H9 (cell line): ENCODE measurements at regions not wholly inside any gene's neighbourhood (a gene's known extent, or its start where the extent isn't known, plus 50 kb on each side); places are given as distances from the start of the nearest gene placed in this dataset.
"Not testable (repeated sequence)": the region's sequence is repeated elsewhere in the genome, so short reads cannot be mapped to it uniquely, and the experiment has no call there.

ENCODE experiments used
- DNase-seq: peaks from one replicate; pipeline ENCODE4 v3.0.0-alpha.2; 2017
- H2AFZ ChIP-seq: one replicate; pipeline ENCODE4 v1.6.1; 2013; ENCODE audit warnings: mild to moderate bottlenecking, low read length, control low read depth, moderate library complexity
- H2AK5ac ChIP-seq: 2 replicates; pipeline ENCODE4 v1.6.1; 2013; ENCODE audit warnings: low read length, control low read depth, mixed read lengths; ENCODE audit not compliant: insufficient read length
- H2BK120ac ChIP-seq: one replicate; pipeline ENCODE4 v1.6.1; 2013; ENCODE audit warnings: low read depth, mild to moderate bottlenecking, low read length, control low read depth, inconsistent platforms; ENCODE audit not compliant: poor library complexity, severe bottlenecking
- H2BK12ac ChIP-seq: 2 replicates; pipeline ENCODE4 v1.6.1; 2013; ENCODE audit warnings: low read length, control low read depth, mixed read lengths, low read depth; ENCODE audit not compliant: insufficient read length
- H2BK15ac ChIP-seq: 2 replicates; pipeline ENCODE4 v1.6.1; 2013; ENCODE audit warnings: low read depth, low read length, control low read depth
- H2BK20ac ChIP-seq: one replicate; pipeline ENCODE4 v1.6.1; 2013; ENCODE audit warnings: low read depth, mild to moderate bottlenecking, low read length, control low read depth, inconsistent platforms; ENCODE audit not compliant: poor library complexity, severe bottlenecking
- H2BK5ac ChIP-seq: 2 replicates; pipeline ENCODE4 v1.6.1; 2013; ENCODE audit warnings: low read length, control low read depth, mixed read lengths; ENCODE audit not compliant: insufficient read length
- H3K14ac ChIP-seq: 2 replicates; pipeline ENCODE4 v1.6.1; 2013; ENCODE audit warnings: low read length, control low read depth; ENCODE audit not compliant: insufficient read depth
- H3K18ac ChIP-seq: 2 replicates; pipeline ENCODE4 v1.6.1; 2013; ENCODE audit warnings: low read depth, mild to moderate bottlenecking, mixed read lengths, low read length, control low read depth; ENCODE audit not compliant: insufficient read length
- H3K23ac ChIP-seq: 2 replicates; pipeline ENCODE4 v1.6.1; 2013; ENCODE audit warnings: low read length, control low read depth, mixed read lengths, low read depth; ENCODE audit not compliant: insufficient read length
- H3K23me2 ChIP-seq: 2 replicates; pipeline ENCODE4 v1.6.1; 2013; ENCODE audit warnings: low read depth, mild to moderate bottlenecking, mixed read lengths, low read length, control low read depth; ENCODE audit not compliant: insufficient read length, poor library complexity, severe bottlenecking
- H3K27ac ChIP-seq: 2 replicates; pipeline ENCODE4 v1.5.1; 2013; ENCODE audit warnings: low read length, control low read depth, mixed read lengths, low read depth; ENCODE audit not compliant: insufficient read length
- H3K27me3 ChIP-seq: 2 replicates; pipeline ENCODE4 v1.6.1; 2013; ENCODE audit warnings: low read length, control low read depth, inconsistent platforms; ENCODE audit not compliant: insufficient read depth
- H3K4ac ChIP-seq: 2 replicates; pipeline ENCODE4 v1.6.1; 2013; ENCODE audit warnings: low read depth, mild to moderate bottlenecking, control low read depth, inconsistent platforms, low read length, moderate library complexity
- H3K4me1 ChIP-seq: 2 replicates; pipeline ENCODE4 v1.6.1; 2013; ENCODE audit warnings: low read length, control low read depth, inconsistent platforms; ENCODE audit not compliant: insufficient read depth
- H3K4me2 ChIP-seq: 2 replicates; pipeline ENCODE4 v1.6.1; 2013; ENCODE audit warnings: low read length, control low read depth, mixed read lengths; ENCODE audit not compliant: insufficient read length, insufficient read depth
- H3K56ac ChIP-seq: 2 replicates; pipeline ENCODE4 v1.6.1; 2013; ENCODE audit warnings: low read depth, mild to moderate bottlenecking, mixed read lengths, low read length, control low read depth; ENCODE audit not compliant: insufficient read length
- H3K79me1 ChIP-seq: 2 replicates; pipeline ENCODE4 v1.6.1; 2013; ENCODE audit warnings: low read depth, mild to moderate bottlenecking, moderate library complexity, low read length, control low read depth, inconsistent platforms; ENCODE audit not compliant: insufficient read depth, poor library complexity, severe bottlenecking
- H3K79me2 ChIP-seq: 2 replicates; pipeline ENCODE4 v1.6.1; 2013; ENCODE audit warnings: low read length, control low read depth, inconsistent platforms; ENCODE audit not compliant: insufficient read depth
- H3K9ac ChIP-seq: 2 replicates; pipeline ENCODE4 v1.6.1; 2013; ENCODE audit warnings: low read length, control low read depth, mixed read lengths; ENCODE audit not compliant: insufficient read length; ENCODE audit errors: extremely low read depth
- H3K9me3 ChIP-seq: one replicate; pipeline ENCODE4 v1.6.1; 2013; ENCODE audit warnings: low read depth, low read length, inconsistent platforms; ENCODE audit not compliant: control insufficient read depth
- H3T11ph ChIP-seq: one replicate; pipeline ENCODE4 v1.6.1; 2013; ENCODE audit warnings: mild to moderate bottlenecking, low read length, control low read depth, inconsistent platforms
- H4K20me1 ChIP-seq: one replicate; pipeline ENCODE4 v1.6.1; 2013; ENCODE audit not compliant: control insufficient read depth, insufficient read length, insufficient read depth
- H4K5ac ChIP-seq: 2 replicates; pipeline ENCODE4 v1.6.1; 2013; ENCODE audit warnings: low read depth, mild to moderate bottlenecking, mixed read lengths, low read length, control low read depth; ENCODE audit not compliant: insufficient read length
- H4K8ac ChIP-seq: replicated peaks from 2 replicates; pipeline ENCODE4 v1.6.1; 2013; ENCODE audit warnings: low read length, control low read depth, mixed read lengths, low read depth; ENCODE audit not compliant: insufficient read length
- H4K91ac ChIP-seq: 2 replicates; pipeline ENCODE4 v1.6.1; 2013; ENCODE audit warnings: low read depth, mild to moderate bottlenecking, moderate library complexity, mixed read lengths, low read length, control low read depth; ENCODE audit not compliant: insufficient read length
- H3K27ac Mint-ChIP-seq, 3 experiments: 2 replicates in 2 of 3; 3 replicates in 1 of 3; pipeline ENCODE4 v1.8.0; 2020 to 2021; ENCODE audit warnings: mixed read lengths in 3 of 3, mild to moderate bottlenecking in 1 of 3, moderate library complexity in 1 of 3
- H3K27me3 Mint-ChIP-seq: 2 replicates; pipeline ENCODE4 v1.8.0; 2021; ENCODE audit warnings: low read depth, mild to moderate bottlenecking, moderate library complexity, mixed read lengths
- H3K36me3 Mint-ChIP-seq, 3 experiments: 2 replicates in 2 of 3; 3 replicates in 1 of 3; pipeline ENCODE4 v1.8.0; 2020 to 2021; ENCODE audit warnings: low read depth in 3 of 3, mixed read lengths in 3 of 3; ENCODE audit not compliant: insufficient read depth in 1 of 3
- H3K4me1 Mint-ChIP-seq, 2 experiments: 2 replicates each; pipeline ENCODE4 v1.8.0; 2020; ENCODE audit warnings: mixed read lengths in 2 of 2
- H3K4me3 Mint-ChIP-seq, 2 experiments: 2 replicates in 1 of 2; 3 replicates in 1 of 2; pipeline ENCODE4 v1.8.0; 2020 to 2021; ENCODE audit warnings: mild to moderate bottlenecking in 2 of 2, mixed read lengths in 2 of 2, moderate library complexity in 1 of 2
- H3K9me3 Mint-ChIP-seq, 2 experiments: 2 replicates in 1 of 2; 3 replicates in 1 of 2; pipeline ENCODE4 v1.8.0; 2020; ENCODE audit warnings: mild to moderate bottlenecking in 2 of 2, mixed read lengths in 2 of 2, moderate library complexity in 1 of 2
- WGBS: extraction: QIAGEN DNeasy Blood & Tissue Kit; methylation state at CpG from one replicate; pipeline ENCODE4 v1.1.7; 2013; ENCODE audit warnings: missing lambda C conversion rate, low lambda C conversion rate, mixed read lengths; ENCODE audit not compliant: insufficient read length; ENCODE audit errors: extremely low coverage; 5-methylcytosine and 5-hydroxymethylcytosine counted together

GRCh38 chr2:131420751-131421150 lies 55.2 kb upstream of the TUBA3D start:
- not testable (repeated sequence) for H4K20me1 ChIP-seq, H3K9ac ChIP-seq, H3K23ac ChIP-seq, H3K4me3 Mint-ChIP-seq, DNase-seq, H3K79me2 ChIP-seq, H2BK15ac ChIP-seq, H2AFZ ChIP-seq, H3K4me1 ChIP-seq, H3K56ac ChIP-seq, H3K27ac ChIP-seq, H3K4ac ChIP-seq, H2BK20ac ChIP-seq, H3K23me2 ChIP-seq, H2AK5ac ChIP-seq, H4K91ac ChIP-seq, H3T11ph ChIP-seq, H3K79me1 ChIP-seq, H2BK5ac ChIP-seq, H3K27me3 ChIP-seq, H3K4me2 ChIP-seq, H3K14ac ChIP-seq, H4K5ac ChIP-seq, H2BK120ac ChIP-seq, H2BK12ac ChIP-seq, H4K8ac ChIP-seq, H3K9me3 ChIP-seq, H3K18ac ChIP-seq
- H3K27ac Mint-ChIP-seq: peak overlapping the region in 1 of 3 experiments; percentile 95; a peak in 1 of 7 replicates
- WGBS: no CpG with 5 or more reads among the region's 3 CpGs
- peaks cover 52 to 59% of the 10 kb centered on the region in 2 experiments for H3K4me1 Mint-ChIP-seq
- peaks cover 7 to 16% (median 10%) of the 10 kb centered on the region in 3 experiments; a peak in 6 of 7 replicates for H3K36me3 Mint-ChIP-seq
- peaks cover 9 to 12% of the 10 kb centered on the region in 2 experiments for H3K9me3 Mint-ChIP-seq
- H3K27me3 Mint-ChIP-seq: peaks cover 24% of the 10 kb centered on the region
